Adrenal gland (tissue), 5 donors: ENCODE measurements at regions not wholly inside any gene's neighbourhood (a gene's known extent, or its start where the extent isn't known, plus 50 kb on each side); places are given as distances from the start of the nearest gene placed in this dataset.

Source experiments
- POLR2A ChIP-seq, 2 donors: fragments of 450-650 bp; IDR thresholded peaks; one replicate each; pipeline ENCODE4 v1.6.1; 2017; ENCODE audit warnings: antibody characterized with exemption in 2 of 2, mild to moderate bottlenecking in 2 of 2, moderate library complexity in 1 of 2
- TF ChIP-seq, protein P1 (sequence below), 6 experiments: fragments of 450-650 bp in 4 of 6; fragments of 200-600 bp in 2 of 6; sonication (generic) in 1 of 6; IDR thresholded peaks; 1 replicate in 5 of 6; 2 replicates in 1 of 6; pipeline versions ENCODE4 v1.5.1 to v1.8.0; 2016 to 2021; ENCODE audit warnings: antibody characterized with exemption in 6 of 6, mild to moderate bottlenecking in 2 of 6, moderate library complexity in 1 of 6
- donor health status: DM: no; HTN: no; CAD: no.

DNA sequence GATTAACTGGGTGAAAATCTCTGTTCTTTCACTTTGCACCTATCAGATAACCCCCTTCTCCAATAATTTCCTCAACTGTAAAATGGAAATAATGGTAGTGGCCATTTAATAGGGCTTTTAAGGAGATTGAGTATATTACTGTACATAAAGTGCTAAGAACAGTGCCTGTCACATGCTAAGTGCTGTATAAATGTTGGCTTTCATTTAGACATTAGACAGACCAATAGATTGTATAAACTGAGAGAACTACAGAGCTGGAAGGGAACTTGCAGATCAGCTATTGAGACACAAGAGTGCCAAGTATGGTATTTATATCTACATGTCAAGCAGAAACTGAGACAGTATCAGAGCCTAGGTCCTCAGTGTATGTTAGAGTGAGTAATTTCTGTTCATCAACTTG, 934.7 kb downstream of the PLA2G4A start:
- TF ChIP-seq, protein P1, sequence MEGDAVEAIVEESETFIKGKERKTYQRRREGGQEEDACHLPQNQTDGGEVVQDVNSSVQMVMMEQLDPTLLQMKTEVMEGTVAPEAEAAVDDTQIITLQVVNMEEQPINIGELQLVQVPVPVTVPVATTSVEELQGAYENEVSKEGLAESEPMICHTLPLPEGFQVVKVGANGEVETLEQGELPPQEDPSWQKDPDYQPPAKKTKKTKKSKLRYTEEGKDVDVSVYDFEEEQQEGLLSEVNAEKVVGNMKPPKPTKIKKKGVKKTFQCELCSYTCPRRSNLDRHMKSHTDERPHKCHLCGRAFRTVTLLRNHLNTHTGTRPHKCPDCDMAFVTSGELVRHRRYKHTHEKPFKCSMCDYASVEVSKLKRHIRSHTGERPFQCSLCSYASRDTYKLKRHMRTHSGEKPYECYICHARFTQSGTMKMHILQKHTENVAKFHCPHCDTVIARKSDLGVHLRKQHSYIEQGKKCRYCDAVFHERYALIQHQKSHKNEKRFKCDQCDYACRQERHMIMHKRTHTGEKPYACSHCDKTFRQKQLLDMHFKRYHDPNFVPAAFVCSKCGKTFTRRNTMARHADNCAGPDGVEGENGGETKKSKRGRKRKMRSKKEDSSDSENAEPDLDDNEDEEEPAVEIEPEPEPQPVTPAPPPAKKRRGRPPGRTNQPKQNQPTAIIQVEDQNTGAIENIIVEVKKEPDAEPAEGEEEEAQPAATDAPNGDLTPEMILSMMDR (IDR thresholded peaks at IDR 0.05): no peak
- TF ChIP-seq POLR2A (IDR thresholded peaks at IDR 0.05): no peak
